GM21515 (cell line): ENCODE measurements at regions not wholly inside any gene's neighbourhood (a gene's known extent, or its start where the extent isn't known, plus 50 kb on each side); places are given as distances from the start of the nearest gene placed in this dataset.
A peak's percentile ranks its signal among the peaks of the same experiment; 100 is the strongest.

Source experiments
- ATAC-seq: cut with Tn5 transposase; IDR thresholded peaks from one replicate; pipeline ENCODE4 v1.9.1; 2021; ENCODE audit not compliant: unreplicated experiment

GRCh38 chr4:170656506-170656905 lies 566.8 kb upstream of the AADAT start:
- ATAC-seq, result no peak

DNA sequence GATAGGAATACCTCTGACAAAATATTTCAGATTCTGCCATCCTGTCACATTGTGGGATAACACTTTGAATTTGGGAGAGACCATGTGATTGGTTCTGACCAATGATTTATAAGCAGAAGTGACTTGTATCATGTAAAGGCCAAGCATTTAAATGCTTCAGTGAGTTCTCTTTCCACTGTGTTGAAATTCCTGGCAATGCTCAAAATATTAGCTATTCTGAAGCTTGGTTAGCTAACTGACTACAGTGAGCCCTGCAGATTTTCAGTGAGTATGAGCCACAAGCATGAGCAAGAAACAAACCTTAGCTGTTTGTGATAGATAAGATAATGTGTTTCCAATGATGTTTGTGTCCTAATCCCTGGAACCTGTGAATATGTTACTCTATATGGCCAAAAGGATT lies 562.8 kb upstream of the AADAT start:
- no peak for ATAC-seq

DNA sequence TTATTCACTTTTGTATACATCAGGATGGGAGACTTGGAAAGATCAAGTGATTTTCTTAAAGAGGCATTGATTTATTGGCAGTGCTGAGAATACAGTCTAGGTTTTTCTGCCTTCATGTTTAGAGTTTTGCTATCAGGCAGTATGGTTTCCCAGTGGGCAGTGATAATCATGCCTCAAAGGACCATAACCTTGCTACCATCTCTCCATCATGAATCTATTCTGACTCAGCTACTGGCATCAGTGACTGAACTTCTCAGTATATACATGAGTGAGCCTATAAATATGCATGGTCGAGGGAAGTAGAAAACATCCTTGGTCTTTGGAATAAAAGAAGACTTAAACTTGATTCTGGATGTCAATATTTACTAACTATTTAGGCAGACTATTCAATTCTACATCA lies 562.0 kb upstream of the AADAT start:
- ATAC-seq, result no peak

GRCh38 chr4:170627418-170627817 lies 537.7 kb upstream of the AADAT start:
- no peak for ATAC-seq

DNA sequence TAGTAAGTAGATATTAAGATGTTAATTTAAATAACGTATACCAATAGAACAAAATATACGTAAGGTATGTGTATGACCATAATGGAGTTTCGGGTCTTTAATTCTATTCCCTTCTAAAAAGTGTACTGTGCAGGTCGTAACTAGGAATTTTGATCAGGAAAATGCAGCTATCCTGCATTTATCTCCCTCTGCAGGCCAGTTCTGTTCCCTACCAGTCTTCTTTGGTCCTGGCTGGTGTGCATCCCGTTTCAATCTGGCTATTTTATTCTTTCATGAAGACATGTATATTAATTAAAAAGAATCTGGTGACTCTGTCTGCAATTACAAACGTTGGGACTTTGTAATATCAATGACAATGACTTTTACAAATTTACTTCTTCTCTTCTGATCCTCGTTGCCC lies 534.1 kb upstream of the AADAT start:
- ATAC-seq, result no peak

GRCh38 chr4:170610434-170610833 lies 520.7 kb upstream of the AADAT start:
- ATAC-seq, result no peak

DNA sequence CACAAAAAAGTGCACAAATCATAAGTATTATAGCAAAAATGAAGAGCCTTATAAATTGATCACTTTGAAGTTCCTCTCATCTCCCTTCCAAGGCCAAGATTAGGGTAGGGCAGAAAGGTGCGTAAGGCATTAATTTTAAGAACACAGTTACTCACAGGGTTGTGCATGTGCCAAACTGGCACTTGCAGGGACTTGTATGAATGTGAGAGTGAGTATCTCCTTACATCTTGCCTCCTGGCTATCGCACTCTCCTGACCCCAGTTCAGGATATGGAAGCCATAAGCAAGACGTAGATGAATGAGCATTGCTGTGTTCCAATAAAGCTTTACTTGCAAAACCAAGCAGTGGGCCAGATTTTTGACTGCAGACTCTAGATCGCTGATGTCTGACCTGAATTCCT lies 510.1 kb upstream of the AADAT start:
- no peak for ATAC-seq

DNA sequence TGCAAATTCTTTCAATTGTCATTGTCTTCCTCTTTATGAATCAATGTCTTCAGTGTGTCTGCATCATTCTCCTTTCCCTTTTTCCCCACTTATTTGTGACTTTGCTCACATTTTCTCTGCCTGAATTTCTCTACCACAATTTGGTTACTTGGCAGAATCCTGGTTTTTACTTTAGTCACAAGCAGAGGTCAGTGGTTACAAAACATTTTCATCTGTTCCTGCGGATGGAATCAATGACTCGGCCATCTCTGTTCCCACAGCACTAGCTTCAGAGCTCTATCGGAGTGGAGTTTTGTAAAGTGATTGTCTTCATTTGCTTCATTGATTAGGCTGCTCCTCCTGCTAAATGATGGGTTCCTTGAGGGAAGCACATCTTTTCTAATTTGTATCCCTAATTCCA lies 501.3 kb upstream of the AADAT start:
- no peak for ATAC-seq

- ATAC-seq, result peak; percentile 93
These were observed 499.9 kb upstream of the AADAT start for GRCh38 chr4:170589597-170590191.

GRCh38 chr4:170581969-170582368 lies 492.2 kb upstream of the AADAT start:
- no peak for ATAC-seq

GRCh38 chr4:170581322-170581721 lies 491.6 kb upstream of the AADAT start:
- ATAC-seq, result no peak

- no peak for ATAC-seq
These were observed 490.9 kb upstream of the AADAT start for GRCh38 chr4:170580651-170581050.

- ATAC-seq, result no peak
These were observed 449.2 kb upstream of the AADAT start for GRCh38 chr4:170538821-170539473.

GRCh38 chr4:170529748-170530722 lies 440.3 kb upstream of the AADAT start:
- ATAC-seq, result no peak

DNA sequence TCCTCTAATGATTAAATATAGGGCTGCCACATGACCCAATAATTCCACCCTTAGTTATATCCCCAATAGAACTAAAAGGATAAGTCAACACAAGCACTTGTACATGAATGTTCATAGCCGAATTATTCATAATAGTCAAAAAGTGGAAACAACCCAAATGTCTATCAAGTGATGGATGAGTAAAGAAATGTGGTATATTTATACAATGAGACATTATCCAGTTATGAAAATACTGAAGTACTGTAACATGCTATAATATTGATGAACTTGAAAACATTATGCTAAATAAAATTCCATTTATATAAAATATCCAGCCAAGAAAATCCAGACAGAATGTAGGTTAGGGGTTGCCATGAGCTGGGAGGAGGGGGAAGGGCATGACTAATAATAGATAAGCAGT lies 436.7 kb upstream of the AADAT start:
- no peak for ATAC-seq

DNA sequence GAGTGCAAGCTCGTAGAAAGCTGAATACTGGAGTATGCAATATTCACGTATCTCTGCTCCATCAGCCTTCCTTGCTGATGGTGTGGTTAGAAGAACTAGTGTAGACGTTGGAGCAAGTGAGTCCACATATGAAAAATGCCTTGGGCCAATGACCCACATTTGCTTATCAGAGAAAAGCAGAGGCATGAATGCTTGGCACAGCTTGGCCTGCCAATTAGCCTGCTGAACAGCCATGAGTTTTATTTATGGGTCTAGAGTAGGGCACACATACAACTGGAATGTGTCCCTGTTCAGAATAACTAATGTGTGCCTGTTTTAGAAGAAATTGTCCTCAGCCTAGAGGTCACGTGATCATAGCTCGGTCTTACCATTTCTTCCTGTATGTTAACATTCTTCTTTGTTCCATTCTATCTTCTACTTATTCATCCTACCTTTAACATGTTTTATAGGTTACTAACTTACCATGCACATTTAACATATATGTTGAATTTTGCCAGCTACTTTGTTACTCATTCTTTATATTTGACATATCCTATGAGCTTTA lies 432.7 kb upstream of the AADAT start:
- ATAC-seq, result no peak

- ATAC-seq, result no peak
These were observed 407.9 kb upstream of the AADAT start for GRCh38 chr4:170497689-170498088.

DNA sequence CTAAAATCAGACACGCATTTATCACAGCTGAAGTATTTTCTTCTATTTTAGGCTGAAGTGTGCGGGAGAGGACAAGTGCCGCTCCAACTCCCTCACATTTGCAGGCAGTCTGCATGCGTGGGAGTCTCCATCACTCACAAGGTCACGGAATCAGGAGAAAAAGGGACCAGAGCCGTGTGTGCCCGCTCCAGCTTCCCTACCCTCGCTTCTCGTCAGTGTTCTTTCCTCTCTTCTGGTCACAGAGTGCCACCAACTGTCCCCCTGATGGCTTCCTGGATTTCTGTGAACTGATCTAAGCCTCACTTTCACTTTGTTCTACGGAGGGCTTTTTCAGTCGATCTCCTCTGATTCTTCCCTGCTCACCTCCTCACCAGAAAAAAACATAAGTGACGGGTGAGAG lies 407.4 kb upstream of the AADAT start:
- ATAC-seq, result no peak

DNA sequence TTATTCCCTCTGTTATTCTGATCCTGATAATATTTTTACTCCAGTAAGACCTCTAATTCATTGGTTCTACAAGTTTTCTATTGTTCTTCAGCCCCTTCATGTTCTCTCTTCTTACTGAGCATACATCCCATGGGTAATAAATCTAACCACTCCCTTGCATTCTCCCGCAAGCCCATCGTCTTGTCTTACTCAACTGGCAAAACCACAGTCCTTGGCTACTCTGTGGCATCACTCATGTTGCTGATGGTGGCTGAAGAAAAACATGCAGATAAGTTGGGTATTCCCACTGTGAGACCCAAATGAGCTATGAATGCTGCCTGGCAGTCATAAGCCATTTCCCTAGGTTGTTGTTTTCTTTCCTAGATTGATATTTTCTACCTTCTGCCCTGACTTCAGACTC lies 402.2 kb upstream of the AADAT start:
- ATAC-seq, result no peak

GRCh38 chr4:170476351-170476750 lies 386.6 kb upstream of the AADAT start:
- no peak for ATAC-seq

DNA sequence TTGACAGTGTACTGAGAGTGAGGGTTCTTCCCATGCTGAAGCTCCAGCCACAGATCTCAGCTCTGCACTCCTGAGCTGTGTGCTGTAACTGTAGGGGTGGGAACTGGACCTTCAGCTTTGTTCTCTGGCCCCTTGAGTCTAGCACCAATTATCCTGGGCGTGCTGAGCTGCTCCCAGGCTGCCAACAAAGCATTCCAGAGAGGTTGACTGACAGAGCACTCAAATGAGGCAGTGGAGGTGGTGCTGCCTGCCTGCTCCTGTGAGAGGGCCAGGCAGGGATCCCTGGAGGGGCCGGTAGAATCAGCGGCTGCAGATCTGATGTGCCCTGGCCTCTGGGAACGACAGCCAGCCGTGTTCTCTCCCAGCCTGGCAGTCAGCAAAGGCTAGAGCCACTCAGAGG lies 375.7 kb upstream of the AADAT start:
- no peak for ATAC-seq
